Stimulated activated CD4-positive, alpha-beta T cell treated with anti-CD3 and anti-CD28 coated beads, TNF-alpha, amount 100 ng/mL, for 1 hour (primary cell): ENCODE measurements at regions not wholly inside any gene's neighbourhood (a gene's known extent, or its start where the extent isn't known, plus 50 kb on each side); places are given as distances from the start of the nearest gene placed in this dataset.

Experiments
- DNase-seq, 3 donors: peaks; one replicate each; pipeline ENCODE4 v3.0.0-alpha.2; 2020; ENCODE audit warnings: low read depth in 3 of 3, low spot score in 1 of 3

GRCh38 chr16:80023865-80024264 lies 423.3 kb upstream of the MAF start:
- DNase-seq, result no peak

- no peak for DNase-seq
These were observed 418.9 kb upstream of the MAF start for GRCh38 chr16:80019395-80019794.

DNA sequence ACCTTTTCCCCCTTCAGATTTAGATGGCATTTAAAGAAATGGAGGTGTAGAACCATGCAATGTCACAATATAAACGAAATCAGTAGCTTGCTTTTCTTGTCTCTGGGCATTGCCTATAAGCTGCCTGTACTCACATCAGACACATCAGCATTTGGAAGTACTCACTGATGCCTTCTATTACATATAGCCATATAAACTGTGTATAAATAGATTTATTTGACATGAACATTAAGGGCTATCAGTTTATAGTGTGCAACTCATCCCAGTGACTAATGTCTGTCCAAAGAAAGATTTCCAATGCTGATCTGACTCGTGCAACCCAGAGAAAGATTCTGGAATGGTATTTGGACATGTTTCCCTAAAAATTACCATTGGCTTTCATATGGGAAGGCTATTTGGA lies 417.9 kb upstream of the MAF start:
- no peak for DNase-seq

DNA sequence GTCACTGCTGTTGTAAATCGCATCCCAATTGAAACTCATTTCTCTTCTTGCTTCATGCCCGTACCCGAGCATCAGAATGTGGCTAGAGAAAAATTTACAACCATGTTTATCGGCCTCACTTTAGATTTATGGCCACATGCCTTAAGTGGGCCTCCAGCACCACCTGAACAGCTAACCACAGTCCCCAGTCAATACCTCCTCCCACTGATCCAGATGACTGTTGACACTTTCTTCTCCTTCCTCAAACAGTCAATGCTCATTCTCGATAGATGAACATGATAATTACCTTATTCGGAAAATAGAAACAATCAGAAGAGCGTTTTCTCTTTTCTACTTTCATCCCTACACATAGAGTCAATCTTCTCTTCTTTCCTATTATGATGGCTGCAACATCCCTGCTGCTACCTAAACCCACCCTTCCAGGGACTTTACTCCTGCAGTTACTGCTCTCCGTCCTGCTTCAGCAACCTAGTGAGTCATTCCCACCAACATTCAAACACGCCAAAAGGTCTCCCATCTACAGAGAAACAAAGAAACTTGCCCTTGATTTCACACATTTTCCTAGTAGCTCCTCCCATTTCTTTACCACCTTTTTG lies 416.3 kb upstream of the MAF start:
- no peak for DNase-seq

- DNase-seq, result no peak
These were observed 415.0 kb upstream of the MAF start for GRCh38 chr16:80015566-80015965.

- DNase-seq, result no peak
These were observed 413.9 kb upstream of the MAF start for GRCh38 chr16:80014241-80014939.

- DNase-seq, result no peak
These were observed 412.0 kb upstream of the MAF start for GRCh38 chr16:80012586-80012985.

- no peak for DNase-seq
These were observed 409.6 kb upstream of the MAF start for GRCh38 chr16:80009971-80010659.

- no peak for DNase-seq
These were observed 408.3 kb upstream of the MAF start for GRCh38 chr16:80008857-80009256.

GRCh38 chr16:80007231-80007630 lies 406.7 kb upstream of the MAF start:
- no peak for DNase-seq

DNA sequence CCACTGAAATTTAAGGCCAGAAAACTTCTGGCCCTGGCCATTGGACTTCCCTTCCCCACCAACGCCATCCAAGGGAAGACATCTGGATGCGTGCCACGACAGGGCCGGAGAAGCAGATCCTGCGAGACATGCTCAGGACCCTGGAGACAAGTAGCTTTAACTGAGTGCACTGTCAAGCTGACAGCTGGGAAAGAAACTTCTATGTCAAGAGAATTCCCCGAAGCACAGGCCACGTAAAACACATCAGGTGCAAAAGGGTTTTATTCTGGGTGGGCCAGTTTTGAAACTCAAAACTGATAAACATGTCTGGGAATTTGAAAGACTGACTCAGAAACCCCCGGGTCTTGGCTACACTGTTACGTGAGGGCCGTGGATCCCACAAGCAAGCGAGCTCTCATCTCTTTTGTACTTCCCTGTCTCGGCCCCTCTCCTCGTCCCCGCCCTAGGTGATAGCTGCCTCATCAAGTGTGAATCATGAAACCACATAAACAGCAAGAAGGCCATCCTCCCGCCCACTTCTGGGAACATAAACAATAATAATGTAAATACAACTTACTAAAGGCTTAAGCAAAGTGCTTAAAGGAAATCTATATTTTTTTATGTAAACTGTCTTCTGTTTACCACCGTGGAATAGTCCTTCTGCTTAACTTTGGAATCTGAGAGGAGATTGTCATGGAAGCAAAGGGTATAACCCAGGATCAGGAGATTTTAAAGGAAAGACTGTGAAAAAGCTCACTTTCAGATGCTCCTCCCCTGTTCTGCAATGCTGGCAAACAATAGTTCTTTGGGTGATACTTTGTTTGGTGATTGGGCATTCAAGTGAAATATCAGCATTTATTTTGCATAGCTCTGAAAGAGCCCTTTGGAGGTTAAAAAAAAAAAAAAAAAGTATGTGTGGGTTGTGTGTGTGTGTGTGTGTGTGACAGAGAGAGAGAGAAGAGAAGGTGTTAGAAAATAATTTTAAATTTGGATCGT lies 406.0 kb upstream of the MAF start:
- no peak for DNase-seq

DNA sequence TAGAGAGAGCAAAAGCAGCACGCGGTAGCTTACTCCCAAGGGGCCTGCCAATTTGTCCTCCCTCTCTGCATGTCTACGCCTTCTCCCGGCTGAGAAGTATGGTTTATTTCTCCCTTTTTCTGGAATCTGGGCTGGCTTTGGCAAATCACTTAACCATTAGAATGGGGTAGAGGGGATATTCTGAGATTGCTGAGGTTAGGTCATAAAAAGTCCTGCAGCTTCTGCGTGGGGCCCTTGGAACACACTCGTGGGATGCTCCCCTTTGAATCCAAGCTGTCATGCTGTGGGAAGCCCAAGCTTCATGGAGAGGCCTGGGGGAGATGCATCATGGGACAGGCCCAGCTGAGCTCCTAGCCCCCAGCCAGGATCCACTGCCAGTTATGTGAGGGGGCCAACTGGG lies 403.6 kb upstream of the MAF start:
- DNase-seq, result no peak

- DNase-seq, result no peak
These were observed 401.7 kb upstream of the MAF start for GRCh38 chr16:80002261-80002660.

GRCh38 chr16:79998143-79998542 lies 397.6 kb upstream of the MAF start:
- no peak for DNase-seq

- no peak for DNase-seq
These were observed 396.7 kb upstream of the MAF start for GRCh38 chr16:79997257-79997656.

DNA sequence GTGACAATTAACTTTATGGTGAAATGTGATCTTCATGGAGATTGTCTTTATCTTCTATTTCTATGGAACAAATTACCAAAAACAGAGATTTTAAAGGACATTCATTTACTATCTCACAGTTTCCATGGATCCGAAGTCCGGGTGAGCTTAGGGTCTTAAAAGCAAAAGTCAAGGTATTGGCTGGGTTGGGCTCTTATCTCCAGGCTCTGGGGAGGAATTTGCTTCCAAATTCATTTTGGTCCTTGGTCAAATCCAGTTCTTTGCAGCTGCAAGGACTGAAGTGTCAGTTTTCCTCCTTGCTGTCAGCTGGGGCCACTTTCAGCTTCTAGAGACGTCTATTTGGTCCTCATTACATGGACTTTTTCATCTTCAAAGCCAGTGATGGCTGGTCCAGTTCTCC lies 395.8 kb upstream of the MAF start:
- DNase-seq, result no peak

- no peak for DNase-seq
These were observed 394.8 kb upstream of the MAF start for GRCh38 chr16:79995315-79995714.

DNA sequence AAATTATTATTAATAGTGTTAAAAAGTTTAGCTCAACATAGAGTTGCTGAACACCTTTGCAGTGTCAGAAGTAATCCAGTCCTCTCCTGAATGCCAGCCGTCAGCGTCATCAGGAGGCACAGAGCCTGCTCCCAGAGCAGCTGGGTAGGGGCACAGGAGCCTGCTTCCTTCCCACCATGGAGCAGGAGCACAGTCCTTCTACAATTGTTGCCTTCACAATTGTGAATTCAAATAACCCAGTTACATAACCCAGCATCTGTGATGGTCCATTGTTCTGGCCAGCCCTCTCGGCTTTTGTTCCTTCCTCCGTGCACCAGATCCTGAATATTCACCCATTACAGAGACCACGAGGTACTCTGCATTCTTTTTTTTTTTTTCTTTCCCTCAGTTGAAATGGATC lies 393.9 kb upstream of the MAF start:
- no peak for DNase-seq

GRCh38 chr16:79993629-79994209 lies 393.2 kb upstream of the MAF start:
- no peak for DNase-seq

DNA sequence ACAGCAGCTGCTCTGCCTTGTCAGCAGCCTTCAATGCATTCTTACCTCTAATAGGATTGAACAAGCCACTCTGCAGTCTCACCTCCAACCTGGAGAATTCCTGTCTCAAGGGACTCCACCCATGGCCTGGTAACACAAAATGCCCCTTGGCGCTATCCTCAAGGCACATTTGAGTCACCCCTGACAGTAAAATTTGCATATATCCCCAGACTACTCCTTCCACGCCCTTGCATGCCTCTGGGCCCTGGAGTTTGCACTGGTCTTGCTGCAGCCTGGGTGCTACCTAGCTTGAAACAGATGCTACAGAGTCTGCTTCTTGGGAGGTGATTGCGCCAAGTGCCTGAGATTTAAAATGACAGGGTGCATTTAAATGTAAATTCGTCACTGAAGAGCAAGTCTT lies 391.4 kb upstream of the MAF start:
- no peak for DNase-seq

DNA sequence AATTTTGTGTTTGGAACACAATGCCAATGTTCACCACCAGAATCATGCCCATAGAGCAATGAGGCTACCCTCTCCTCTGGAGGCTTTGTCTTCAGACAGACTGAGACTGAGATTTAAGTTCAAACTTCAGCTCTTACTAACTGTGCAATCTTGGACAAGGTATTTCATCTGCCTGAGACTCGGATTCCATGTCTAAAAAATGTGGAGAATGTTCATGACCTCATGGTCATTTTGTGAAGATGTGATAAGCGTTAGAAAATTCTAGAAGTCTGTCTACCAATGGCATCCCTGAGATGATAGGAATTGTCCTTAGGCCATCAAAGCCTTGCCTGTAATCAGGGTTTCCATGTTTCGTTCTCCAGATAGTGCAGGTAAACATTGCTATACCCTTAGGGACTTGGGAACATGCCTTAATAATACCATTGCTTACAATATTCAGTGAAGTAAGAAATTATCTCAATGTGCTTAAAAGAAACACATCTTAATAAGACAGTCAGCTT lies 388.2 kb upstream of the MAF start:
- no peak for DNase-seq
